CD4-positive, alpha-beta T cell treated with Interleukin-17A for 1 hour (primary cell): ENCODE measurements at regions not wholly inside any gene's neighbourhood (a gene's known extent, or its start where the extent isn't known, plus 50 kb on each side); places are given as distances from the start of the nearest gene placed in this dataset.

ENCODE experiments used
- DNase-seq: peaks from one replicate; pipeline ENCODE4 v3.0.0-alpha.2; 2020

DNA sequence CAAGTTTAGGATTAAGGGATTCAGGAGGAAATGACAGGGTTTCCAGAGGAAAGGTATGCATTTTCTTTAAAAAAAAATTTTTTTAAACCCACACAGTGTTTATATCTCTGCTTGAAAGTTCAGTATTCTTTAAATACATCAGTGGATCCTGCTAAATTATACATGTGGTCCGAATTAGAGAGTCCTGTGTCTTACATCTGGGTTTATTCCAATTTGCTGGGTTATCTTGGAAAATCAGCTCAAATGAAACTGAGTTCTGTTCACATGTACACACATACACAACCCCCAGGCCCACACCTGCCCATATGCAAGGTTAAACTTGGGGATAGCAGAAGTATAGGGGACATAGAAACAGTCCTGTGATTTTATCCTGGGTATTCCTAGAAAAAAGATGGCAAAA is 493.7 kb downstream of the ZNF608 start:
- no peak for DNase-seq

DNA sequence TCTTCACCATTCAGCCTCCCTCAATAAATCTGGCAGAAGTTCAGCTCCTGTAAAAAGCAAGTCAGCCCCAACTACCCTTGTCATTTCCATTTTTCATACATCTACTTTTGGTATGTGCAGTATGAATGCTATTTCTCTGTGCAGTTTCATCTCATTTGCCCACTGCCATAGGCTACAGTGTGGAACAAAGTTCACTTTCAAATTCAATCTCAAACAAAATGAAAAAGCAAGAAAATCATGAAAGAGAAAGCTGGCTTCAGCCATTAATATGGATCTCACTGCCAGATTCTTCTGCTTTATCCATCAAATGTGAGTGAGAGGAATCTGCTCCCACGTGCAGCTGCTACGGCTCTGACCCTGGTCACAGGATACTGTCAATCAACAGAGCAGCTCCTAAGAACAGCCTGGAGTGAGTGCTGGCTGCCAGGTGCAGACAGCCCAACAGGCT is 494.2 kb downstream of the ZNF608 start:
- DNase-seq, result no peak

DNA sequence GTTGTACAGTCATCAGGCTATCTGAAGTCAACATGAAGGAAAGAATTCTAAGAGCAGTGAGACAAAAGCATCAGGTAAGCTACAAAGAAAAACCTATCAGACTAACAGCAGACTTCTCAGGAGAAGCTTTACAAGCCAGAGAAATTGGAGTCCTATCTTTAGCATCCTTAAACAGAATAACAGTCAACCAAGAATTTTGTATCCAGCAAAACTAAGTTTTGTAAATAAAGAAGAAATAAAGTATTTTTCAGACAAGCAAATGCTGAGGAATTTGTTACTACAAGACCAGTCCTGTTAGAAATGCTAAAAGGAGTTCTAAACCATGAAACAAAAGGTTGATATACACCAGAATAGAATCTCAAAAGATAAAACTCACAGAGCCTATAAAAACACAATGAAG is 501.2 kb downstream of the ZNF608 start:
- DNase-seq, result no peak

DNA sequence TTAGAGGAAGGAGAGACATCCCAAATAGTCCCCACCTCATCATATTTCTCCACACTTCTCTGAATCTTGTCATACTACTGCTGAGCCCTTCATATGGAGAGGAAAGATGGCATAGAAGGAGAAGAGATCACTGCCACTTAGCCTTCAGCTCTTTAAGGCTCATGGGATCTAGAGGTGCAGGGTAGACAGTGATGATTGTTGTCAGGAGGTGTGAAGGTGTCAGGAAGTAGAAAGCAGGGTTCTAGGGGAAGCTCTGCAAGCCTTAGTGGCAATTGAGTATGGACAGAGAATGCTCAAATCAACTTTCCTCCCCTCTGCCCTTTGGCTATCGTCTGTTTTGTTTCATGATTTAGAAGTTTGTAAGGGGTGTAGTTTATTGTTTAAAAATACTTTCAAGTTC is 505.7 kb downstream of the ZNF608 start:
- DNase-seq, result no peak

DNA sequence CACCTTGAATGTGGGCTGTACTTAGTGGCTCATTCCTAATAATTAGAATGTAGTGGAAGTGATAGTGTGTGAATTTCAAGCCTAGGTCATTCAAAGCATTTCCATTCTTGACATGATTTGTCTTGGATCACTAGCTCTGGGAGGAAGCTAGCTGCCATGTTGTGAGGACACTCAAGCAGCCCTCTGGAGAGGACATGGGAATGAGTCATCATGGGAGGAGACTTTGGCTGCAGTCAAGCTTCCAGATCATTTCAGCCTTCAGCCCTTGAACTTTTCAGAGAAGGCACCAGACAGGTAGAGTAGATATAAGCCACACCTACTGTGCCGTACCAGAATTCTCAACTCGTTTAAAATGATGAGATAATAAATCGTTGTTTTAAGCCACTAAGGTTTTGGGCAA is 506.9 kb downstream of the ZNF608 start:
- DNase-seq, result no peak

DNA sequence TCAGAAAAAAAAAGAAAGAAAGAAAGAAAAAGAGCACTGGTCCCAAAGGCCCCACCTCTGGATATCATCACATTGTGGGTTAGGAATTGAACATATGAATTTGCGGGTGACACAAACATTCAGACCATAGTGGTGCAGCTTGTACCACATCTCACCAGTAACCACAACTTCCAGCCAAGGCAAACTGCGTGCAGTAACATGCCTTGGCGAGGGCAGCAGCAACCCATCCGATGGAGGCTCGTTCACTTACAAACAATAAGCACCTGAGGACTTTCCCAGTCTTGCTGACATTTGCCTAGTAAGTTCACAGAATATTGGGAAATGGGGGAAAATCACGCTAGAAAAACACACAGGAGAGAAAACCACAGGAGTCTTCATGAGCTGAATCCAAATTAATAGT is 508.1 kb downstream of the ZNF608 start:
- DNase-seq, result no peak

DNA sequence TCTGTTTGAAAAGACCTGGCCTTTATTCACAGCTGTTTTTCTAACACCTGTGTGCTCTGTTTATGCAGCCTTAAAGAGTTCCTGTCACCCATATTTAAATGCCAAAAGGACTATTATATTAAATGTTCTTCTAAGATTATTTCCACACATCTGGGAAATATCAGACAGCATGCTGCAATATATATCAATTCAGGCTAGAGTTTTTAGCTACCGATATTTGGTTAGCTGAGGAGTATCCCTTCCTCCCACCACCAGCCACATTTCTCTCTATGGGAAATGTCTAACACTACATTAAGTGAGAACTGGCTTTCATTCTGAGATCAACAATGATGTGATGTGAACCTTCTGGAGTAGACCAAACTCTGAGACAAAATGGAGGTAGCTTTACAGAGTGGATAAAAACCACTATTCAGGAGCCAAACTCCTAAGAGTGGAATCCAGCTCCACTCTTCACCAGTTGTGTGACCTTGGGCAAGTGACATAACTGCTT is 509.2 kb downstream of the ZNF608 start:
- DNase-seq, result no peak

DNA sequence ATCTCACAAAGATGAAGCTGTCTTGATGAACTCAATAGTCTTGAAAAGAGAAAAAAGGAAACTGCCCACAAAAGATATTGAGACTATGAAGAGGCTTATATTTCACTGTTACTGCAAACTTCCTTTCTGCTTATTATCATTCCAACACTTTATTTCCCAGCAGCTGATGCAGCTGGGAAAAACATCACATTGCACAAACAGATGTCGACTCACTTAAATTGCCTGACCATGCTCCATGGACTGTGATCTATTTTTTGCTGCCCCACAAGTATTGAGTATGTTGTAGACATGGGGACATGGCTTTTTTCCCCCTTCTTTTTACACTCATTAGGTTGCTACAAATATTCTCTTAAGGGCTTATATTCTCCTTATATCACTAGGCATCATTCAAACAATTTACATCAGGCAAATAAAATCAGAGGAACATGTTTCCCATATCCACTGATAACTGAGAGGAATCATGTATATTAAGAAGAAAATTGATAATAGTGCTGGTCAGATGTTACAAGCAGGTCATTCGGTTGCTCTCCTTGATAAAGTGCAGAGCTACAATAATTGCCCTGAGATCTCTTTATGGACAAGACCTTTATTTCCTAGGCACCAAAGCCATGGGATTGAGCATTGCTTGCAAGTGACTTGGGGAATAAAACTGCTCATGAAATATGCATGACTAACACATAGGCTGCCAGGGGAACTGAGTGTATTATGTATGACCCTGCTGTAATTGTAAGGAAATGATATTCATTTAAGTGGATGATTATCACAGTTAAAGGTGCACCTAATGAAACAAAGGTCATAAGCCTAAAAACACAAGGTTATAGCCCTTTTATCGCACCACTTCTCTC is 509.9 kb downstream of the ZNF608 start:
- DNase-seq, result no peak

DNA sequence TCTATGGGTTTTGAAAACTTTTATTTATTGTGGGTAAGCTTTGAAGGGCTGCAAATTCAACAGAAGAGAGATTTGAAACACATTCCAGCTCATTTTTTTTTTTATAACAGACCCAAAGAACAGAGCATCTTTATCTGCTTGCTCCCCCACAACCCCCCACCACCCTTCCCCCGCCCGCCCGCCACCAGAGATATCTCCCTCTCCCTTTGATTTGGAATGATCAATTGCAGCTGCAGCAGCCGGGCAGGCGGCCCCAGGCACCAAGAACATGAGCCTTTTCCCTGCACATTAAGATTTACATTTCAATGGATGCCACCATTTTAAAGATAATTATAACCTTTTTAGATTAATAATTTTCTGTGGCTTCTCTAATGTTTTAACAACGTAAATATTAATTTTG is 510.9 kb downstream of the ZNF608 start:
- no peak for DNase-seq

DNA sequence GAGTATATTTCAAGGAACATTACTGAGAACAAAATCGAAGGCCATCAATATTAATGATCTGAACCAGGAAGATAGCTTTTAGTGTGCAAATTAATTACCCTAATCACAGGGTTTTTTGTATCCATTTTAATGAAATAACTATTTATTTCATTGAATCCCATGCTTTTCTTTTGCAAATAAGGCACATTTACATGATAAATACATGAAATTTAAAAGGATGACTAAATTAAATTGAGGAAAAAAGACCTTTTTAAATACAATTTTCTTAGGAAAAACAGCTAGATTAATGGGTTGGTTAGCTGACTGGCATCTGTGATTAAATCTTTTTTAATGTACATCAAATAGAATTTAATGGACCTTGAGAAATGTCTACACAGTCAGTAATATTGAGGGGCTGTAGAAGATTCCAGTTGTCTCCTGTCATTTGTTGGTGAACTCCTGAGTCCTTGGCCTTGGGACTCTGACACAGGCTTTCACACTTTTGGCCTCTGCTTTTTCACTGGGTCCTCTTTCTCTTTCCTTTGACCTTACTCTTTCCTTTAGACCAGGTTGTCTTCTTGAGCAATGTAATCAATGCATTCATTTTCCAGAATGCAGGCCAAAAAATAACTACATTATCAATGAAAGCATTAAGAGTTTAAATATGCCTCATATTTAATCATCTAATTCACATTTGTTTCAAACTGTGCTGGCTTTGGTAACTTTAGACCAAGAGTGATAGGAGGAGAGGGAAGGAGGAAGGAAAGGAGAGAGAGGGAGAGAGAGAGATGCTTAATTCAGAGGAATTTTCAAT is 511.5 kb downstream of the ZNF608 start:
- DNase-seq, result no peak

DNA sequence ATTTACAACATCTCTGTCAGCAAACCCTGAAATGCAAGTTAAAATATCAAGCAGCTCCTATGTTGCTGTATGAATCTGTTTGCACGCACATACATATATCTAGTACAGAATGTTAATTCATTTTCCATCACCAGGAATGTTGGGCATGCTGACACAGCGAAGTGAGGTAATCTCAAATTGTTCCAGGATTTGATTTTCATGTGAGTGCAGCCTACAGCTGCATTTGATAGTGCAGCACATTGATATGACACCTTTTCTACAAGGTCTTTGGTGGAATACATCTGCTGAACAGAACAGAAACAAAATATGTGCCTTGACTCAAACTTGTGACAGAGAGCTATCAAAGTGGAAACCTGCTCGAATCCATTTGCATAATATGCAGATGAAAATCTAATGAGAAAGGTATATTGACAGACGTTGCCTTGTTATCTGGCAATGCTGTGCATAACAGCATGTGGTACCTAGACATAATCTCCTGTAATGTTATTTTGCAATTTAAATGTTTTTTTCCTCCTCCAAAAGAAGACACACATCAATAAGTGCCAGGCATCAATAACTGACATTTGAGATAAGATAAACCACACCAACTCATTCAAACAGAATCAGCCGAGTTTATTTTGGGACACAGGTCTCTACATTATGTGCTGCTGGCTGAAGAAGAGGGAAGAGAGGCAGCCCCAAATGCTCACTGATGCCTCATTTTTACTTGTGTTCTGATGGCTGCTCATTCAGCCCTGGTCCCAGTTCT is 512.2 kb downstream of the ZNF608 start:
- no peak for DNase-seq

DNA sequence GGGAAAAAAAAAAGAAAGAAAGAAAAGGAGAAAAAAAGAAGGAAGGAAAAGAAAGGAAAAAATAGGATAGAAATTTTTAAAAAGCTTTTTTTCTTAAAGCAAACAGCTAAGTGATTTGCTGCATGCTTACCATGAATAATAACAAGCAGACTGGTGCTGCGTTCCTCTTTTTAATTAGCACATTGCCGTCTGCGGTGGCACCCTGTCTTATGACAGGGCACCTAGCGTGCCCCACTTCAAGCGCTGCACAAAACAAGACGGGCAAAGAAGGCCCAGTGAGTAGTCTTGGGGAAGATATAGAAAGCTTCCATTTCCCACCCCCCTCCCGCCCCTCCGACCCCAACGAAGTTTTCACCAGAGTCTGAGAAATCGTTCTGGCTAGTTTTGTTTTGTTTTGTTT is 513.9 kb downstream of the ZNF608 start:
- DNase-seq, result no peak

DNA sequence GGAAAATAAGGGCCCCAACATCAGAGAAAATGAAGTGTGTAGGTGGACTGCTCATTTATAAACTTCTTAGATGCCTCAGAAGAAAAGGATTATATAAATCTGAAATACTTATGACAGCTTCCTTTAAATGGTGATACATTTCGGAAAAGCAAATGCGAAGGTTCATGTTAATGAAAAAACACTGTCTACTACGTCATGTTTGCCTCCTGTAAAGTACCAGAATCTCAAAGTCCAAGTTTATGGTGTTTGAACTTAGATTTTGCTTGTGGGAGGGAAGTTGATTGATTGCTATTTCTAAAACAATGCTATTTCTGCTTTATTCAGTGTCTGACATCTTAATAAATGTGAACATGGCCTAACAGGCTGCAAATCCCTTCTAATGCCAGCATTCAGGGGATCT is 514.6 kb downstream of the ZNF608 start:
- DNase-seq, result no peak

DNA sequence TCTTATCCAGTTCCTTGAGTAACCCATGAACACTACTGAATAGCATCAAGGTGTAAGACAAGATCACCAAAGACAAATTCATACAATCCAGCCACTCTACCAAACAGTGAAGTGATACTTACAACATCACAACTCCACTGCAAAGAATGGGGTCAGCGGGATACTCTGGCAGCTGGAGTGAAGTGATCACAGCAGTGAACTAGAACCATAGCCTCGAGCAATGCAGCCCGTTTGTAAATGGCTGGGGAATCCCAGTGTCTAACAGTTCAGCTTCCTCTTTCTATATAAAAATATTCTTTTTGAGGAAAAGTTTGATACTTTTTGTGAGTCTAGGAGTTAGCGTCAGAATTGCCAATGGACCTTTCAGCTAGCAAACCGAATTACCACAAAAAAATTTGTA is 515.2 kb downstream of the ZNF608 start:
- DNase-seq, result no peak

DNA sequence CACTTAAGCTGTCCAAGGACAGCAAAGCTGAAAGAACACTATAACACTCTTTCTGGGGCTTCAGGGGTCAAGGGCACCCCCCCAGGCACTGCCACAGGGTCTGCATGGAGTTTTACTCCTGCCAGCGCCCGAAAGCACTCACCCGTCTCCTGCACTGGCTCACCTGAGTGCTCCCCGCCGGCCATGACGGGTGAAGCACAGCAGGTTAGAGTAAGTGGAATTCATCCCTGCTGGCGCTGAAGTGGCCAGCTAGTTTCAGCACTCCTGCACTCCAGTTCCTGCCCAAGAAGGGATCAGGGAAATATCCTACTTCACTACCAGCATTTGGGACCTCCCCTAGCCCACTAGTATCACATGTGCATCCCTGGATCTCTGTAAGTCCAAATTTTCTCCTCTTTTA is 516.0 kb downstream of the ZNF608 start:
- DNase-seq, result no peak

DNA sequence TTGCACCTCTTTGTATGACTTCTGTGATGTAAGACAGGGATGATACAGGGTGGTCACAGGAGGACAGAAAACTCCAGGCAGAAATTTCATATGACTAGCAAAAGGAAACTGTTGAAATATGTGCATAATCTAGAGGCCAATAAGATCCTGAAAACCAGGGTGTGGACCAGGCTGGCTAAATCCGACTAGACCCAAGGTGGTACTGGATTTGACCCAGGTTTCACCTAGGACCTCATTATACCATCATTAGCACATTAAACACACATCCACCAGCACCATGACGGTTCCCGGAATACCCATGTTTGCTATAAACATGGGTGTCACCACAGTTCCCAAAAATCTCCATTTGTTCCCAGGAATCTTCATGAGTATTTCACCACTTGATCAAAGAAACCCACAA is 517.1 kb downstream of the ZNF608 start:
- no peak for DNase-seq

DNA sequence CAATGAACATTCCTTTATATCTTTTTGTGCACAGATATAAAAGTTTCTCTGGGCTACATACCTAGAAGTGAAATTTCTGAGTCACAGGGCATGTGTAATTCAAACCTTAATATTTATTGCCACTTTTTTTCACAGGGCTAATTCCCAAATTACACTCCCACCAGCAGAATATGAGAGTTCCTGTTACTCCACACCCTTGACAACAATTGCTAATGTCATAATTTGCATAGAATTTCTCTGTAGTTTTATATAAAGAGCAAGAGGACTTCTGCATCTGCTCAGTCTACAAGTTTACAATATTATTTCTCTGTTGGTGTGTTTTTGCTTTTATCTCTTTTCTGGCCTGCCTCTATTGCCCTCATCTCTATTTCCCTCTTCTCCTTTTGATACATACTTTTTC is 518.5 kb downstream of the ZNF608 start:
- DNase-seq, result no peak

DNA sequence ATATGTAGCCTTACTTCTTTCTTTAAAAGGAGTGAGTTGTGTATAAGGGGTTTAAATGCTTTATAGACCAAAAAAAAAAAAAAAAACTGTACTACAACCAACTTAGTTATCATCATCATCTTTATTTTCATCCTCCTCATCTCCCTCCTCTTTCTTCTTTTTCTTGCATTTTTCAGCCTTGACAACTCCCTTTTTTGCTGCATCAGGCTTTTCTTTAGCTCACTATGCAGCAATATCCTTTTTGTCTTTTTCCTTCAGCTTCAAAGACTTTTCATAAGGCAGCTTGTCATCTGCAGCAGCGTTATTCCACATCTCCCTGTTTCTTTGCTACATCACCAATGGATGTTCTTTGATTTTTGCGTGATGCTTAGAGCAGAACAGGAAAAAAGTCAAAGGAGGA is 526.0 kb downstream of the ZNF608 start:
- no peak for DNase-seq

DNA sequence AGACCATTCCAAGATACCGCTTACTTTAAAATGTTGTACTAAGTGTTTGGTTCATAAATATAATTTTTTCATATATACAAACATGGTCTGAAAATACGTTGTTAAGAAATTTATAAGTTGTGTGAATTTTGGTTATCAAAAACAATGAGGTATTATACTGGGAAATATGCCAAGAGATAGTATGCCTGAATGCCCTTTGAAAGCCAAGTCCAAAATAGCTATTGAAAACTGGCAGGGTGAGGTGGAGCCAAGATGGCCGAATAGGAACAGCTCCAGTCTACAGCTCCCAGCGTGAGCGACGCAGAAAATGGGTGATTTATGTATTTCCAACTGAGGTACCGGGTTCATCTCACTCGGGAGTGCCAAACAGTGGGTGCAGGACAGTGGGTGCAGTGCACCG is 533.5 kb downstream of the ZNF608 start:
- no peak for DNase-seq

DNA sequence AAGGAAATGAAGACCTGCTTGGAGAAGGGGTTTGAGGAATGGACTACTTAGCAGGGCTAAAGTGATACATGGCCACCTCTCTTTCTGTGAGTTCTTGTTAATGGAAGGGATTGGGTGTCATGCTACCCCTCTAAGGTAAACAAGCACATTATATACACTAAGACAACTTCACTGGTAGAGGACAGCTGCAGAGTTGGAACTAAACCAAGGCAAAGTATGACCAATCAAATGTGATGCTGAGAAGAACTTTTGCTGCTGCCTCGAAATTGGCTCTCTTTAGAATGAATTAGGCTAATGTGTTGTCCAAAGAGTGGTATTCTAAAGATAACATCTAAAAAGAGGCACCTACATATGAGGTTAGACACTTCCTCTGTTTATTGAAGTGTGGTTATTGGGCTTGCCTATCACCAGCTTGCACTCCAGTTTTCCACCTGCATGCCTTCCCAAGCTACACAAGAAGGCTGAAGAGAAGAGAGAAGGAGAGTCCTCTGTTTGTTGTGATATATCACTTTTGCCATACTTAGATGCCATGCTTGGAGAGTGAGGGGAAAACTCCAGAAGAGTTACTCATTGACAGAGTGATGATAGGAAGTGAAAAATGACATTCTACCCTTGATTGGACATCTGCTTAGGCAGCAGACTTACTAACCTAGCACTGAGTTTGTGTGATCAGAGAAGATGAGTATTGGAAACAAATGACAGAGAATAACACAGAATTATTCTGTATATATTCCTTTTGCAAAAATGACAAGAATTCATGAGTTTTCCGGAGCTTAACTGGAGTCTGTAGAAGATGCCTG is 536.1 kb downstream of the ZNF608 start:
- no peak for DNase-seq

DNA sequence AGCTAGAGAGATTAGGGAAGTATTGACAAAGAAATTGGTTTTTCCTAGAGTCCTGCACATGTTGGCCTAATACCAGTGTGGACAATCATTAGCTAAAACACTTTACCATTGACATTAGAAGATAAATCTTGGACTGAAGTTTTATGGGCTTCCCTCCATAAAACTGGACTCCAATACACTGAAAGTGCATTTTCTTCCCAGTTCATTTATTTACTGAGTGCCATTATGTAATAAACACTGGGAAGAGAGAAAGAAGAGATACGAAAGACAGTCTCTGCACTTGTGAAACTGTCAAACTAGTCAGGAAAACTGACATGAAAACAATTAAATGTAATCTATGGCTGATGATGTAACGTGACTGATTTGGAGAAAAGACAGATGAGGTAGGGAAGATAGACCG is 539.3 kb downstream of the ZNF608 start:
- no peak for DNase-seq

DNA sequence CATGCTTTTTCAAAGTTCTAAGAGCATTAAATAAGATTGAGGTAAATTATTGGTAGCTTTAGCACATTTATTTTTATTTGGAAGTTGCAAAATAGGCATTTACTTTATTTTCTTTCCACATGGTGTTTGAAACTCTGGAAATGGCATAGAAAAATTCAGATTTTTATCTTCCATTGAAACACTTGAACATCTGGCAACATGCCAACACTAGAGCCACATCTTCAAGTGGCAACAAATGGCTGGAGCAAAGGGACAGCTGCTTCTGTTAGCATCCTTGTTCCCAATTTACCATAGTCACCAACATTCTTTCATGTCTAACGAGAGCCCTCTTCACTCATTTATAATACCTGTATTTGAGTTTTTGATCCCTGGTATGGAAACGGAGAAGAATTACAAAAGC is 539.9 kb downstream of the ZNF608 start:
- DNase-seq, result no peak

DNA sequence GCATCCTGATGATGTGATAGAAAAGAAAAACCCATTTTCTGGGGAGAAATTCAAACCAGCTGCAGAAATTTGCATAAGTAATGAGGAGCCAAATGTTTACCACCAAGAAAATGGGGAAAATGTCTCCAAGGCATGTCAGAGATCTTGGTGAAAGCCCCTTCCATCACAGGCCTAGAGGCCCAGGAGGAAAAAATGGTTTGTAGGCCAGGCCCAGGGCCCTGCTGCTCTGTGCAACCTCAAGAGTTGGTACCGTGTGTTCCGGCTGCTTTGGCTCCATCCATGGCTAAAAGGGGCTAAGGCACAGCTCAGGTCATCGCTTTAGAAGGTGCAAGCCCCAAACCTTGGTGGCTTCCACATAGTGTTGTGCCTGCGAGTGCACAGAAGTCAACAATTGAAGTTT is 543.1 kb downstream of the ZNF608 start:
- DNase-seq, result no peak
